ENCODE measurements at regions not wholly inside any gene's neighbourhood (a gene's known extent, or its start where the extent isn't known, plus 50 kb on each side); places are given as distances from the start of the nearest gene placed in this dataset.
A peak's percentile ranks its signal among the peaks of the same experiment; 100 is the strongest.

GRCh38 chr11:116314006-116314405 lies 458.8 kb downstream of the BUD13 start:
- H3K4me3 ChIP-seq = no peak overlapping the region
- no peak overlapping the region for H3K27ac ChIP-seq
- no peaks in the 10 kb centered on the region for H3K36me3 ChIP-seq
- H3K27me3 ChIP-seq = no peaks in the 10 kb centered on the region
- no peak for TF ChIP-seq CTCF (IDR thresholded peaks at IDR 0.05)
- intact Hi-C loops (cut with DNase I) = no loop called here
- peaks cover 14 to 19% of the 10 kb centered on the region in 2 donors for H3K4me1 ChIP-seq
- ATAC-seq (no peak), DNase-seq (no peak)
- no peaks in the 10 kb centered on the region for H3K9me3 ChIP-seq

GRCh38 chr11:116312570-116313391 lies 460.0 kb downstream of the BUD13 start:
- no peaks in the 10 kb centered on the region for H3K27me3 ChIP-seq
- intact Hi-C loops (cut with DNase I) = no loop called here
- no peak overlapping the region for H3K4me3 ChIP-seq
- no peaks in the 10 kb centered on the region for H3K9me3 ChIP-seq
- DNase-seq (peak; percentile 71 to 88 (median 84)), ATAC-seq (peak; percentile 96)
- no peaks in the 10 kb centered on the region for H3K36me3 ChIP-seq
- H3K4me1 ChIP-seq = peaks cover 14 to 19% of the 10 kb centered on the region in 2 donors
- no peak for TF ChIP-seq CTCF (IDR thresholded peaks at IDR 0.05)
- no peak overlapping the region for H3K27ac ChIP-seq

- DNase-seq = no peak
Measured at GRCh38 chr11:116311206-116311605, 461.6 kb downstream of the BUD13 start.

GRCh38 chr11:116310698-116311097 lies 462.1 kb downstream of the BUD13 start:
- ATAC-seq = no peak
- no peak for DNase-seq
- no peak overlapping the region for H3K4me3 ChIP-seq
- H3K27ac ChIP-seq = no peak overlapping the region
- intact Hi-C loops (cut with DNase I) = no loop called here
- H3K9me3 ChIP-seq = no peaks in the 10 kb centered on the region
- H3K36me3 ChIP-seq = no peaks in the 10 kb centered on the region
- no peak for TF ChIP-seq CTCF (IDR thresholded peaks at IDR 0.05)
- no peaks in the 10 kb centered on the region for H3K27me3 ChIP-seq
- peaks cover 14 to 19% of the 10 kb centered on the region in 2 donors for H3K4me1 ChIP-seq

More at GRCh38 chr11:116311206-116311605, 461.6 kb downstream of the BUD13 start:
- Histone ChIP-seq H3K4me3 (no peak overlapping the region), H3K27ac (no peak overlapping the region), H3K27me3 (no peaks in the 10 kb centered on the region), H3K9me3 (no peaks in the 10 kb centered on the region), H3K4me1 (peaks cover 14 to 19% of the 10 kb centered on the region in 2 donors), H3K36me3 (no peaks in the 10 kb centered on the region)
- no peak for TF ChIP-seq CTCF (IDR thresholded peaks at IDR 0.05)
- intact Hi-C loops (cut with DNase I) = no loop called here
- ATAC-seq = no peak

- H3K4me3 ChIP-seq = no peak overlapping the region
Measured at GRCh38 chr11:116310226-116310625, 462.6 kb downstream of the BUD13 start.

More at GRCh38 chr11:116310226-116310625, 462.6 kb downstream of the BUD13 start:
- ATAC-seq (no peak), DNase-seq (peak in 2 of 4 donors; percentile 7 to 19)
- H3K9me3 ChIP-seq = no peaks in the 10 kb centered on the region
- TF ChIP-seq CTCF (IDR thresholded peaks at IDR 0.05) = no peak
- intact Hi-C loops (cut with DNase I) = no loop called here
- H3K36me3 ChIP-seq = no peaks in the 10 kb centered on the region
- H3K4me1 ChIP-seq = peaks cover 14 to 19% of the 10 kb centered on the region in 2 donors
- no peak overlapping the region for H3K27ac ChIP-seq
- no peaks in the 10 kb centered on the region for H3K27me3 ChIP-seq
